Stomach smooth muscle (tissue), 2 donors: ENCODE measurements at regions not wholly inside any gene's neighbourhood (a gene's known extent, or its start where the extent isn't known, plus 50 kb on each side); places are given as distances from the start of the nearest gene placed in this dataset.

Source experiments
- H3K27ac ChIP-seq: one replicate; pipeline ENCODE4 v1.7.0; 2013; ENCODE audit warnings: mild to moderate bottlenecking, low read length, inconsistent platforms
- H3K27me3 ChIP-seq, 2 donors: one replicate each; pipeline ENCODE4 v1.7.0; 2013; ENCODE audit warnings: low read length in 2 of 2; ENCODE audit not compliant: insufficient read depth in 2 of 2, control insufficient read depth in 1 of 2
- H3K36me3 ChIP-seq, 2 donors: one replicate each; pipeline ENCODE4 v1.7.0; 2013; ENCODE audit warnings: low read length in 2 of 2; ENCODE audit not compliant: control insufficient read depth in 2 of 2, insufficient read depth in 2 of 2
- H3K4me1 ChIP-seq: one replicate; pipeline ENCODE4 v1.7.0; 2013; ENCODE audit warnings: low read length; ENCODE audit not compliant: control insufficient read depth, insufficient read depth
- H3K4me3 ChIP-seq, 2 donors: one replicate each; pipeline ENCODE4 v1.7.0; 2013; ENCODE audit warnings: low read length in 2 of 2
- H3K9ac ChIP-seq, 2 donors: one replicate each; pipeline ENCODE4 v1.7.0; 2013; ENCODE audit warnings: low read length in 2 of 2, mild to moderate bottlenecking in 1 of 2
- H3K9me3 ChIP-seq, 2 donors: one replicate each; pipeline ENCODE4 v1.7.0; 2013; ENCODE audit warnings: low read length in 2 of 2; ENCODE audit not compliant: control insufficient read depth in 2 of 2
- donor health status: healthy.
- donor health status: Pancreatic carcinoma.

DNA sequence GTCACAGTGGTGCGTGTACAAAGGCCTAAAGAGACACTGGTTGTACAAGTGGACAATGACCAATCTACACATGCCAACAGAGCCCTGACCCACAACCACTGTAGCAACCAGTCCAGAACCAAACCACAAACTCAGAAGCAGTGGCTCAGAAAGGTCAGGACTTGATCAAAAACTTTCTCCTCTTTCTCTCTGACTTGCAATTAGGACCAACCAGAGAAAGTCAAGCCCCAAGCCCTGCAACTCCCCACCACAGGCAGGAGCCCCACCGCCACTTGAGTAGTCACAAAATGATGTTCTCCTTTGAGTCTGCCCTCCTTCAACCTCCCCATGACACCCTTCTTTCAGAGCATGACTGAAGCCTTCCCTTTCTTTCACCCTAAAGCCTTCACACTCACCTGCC, 291.8 kb downstream of the CDH10 start:
- no peak overlapping the region for H3K4me3 ChIP-seq
- H3K9ac ChIP-seq = no peak overlapping the region
- H3K9me3 ChIP-seq = peaks cover 0 to 2% of the 10 kb centered on the region in 2 donors
- H3K27me3 ChIP-seq = no peaks in the 10 kb centered on the region
- no peaks in the 10 kb centered on the region for H3K36me3 ChIP-seq
- H3K4me1 ChIP-seq = no peaks in the 10 kb centered on the region
- no peak overlapping the region for H3K27ac ChIP-seq

DNA sequence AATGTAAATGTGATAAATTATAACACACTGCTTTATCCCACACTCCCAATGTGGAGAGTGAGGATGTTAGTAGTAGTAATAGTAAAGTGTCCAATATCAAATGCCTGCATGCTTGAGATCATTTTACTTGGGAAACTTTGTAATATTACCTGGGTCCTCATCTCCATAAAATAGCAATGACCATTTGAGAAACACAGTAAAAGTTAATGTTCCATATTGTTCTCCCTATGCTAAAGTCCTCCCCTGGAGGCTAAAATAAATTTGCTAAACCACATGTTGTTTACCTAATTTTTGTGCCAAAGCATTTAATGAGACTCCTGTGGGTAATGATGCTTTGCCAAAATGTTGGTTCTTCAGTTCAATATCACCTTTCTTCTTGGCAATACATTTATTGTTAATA, 291.2 kb downstream of the CDH10 start:
- H3K27ac ChIP-seq = no peak overlapping the region
- no peak overlapping the region for H3K9ac ChIP-seq
- H3K9me3 ChIP-seq = peaks cover 0 to 2% of the 10 kb centered on the region in 2 donors

DNA sequence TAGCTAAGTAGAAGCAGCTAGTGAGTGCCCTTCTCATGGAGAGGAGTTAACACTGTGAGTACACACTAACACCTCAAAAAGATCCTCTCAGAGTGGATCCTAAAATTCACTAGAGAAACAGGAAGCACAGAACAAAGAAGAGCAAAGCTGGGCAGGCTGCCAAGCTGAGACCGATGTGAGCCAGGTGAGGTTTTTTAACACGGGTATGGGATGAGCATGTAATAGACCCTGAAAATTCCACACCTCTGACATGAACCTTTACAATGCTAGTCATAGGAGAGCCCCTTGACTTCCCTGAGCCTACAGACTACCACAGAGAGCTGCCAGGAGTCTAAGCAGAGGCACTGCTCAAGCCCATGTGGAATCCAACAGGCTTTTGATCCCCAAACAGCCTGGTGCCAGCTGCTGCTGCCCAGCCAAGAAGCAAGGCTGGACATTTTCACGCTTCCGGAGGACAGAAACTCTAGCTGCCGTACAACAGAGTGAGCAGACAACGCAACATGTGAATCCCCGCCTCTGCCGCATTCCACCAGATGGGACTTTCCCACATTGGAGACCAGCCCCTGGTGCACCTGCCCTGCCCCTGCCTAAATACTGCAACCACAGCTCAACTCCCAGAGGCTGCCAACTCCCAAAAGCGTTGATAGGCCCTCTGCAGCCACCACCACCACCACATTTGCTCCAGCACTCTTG, 280.8 kb downstream of the CDH10 start:
- no peaks in the 10 kb centered on the region for H3K4me1 ChIP-seq
- H3K27ac ChIP-seq = no peak overlapping the region
- no peak overlapping the region for H3K4me3 ChIP-seq
- H3K36me3 ChIP-seq = no peaks in the 10 kb centered on the region
- H3K9ac ChIP-seq = no peak overlapping the region
- H3K27me3 ChIP-seq = no peaks in the 10 kb centered on the region
- H3K9me3 ChIP-seq = no peaks in the 10 kb centered on the region

More for the DNA sequence above, 291.2 kb downstream of the CDH10 start:
- Histone ChIP-seq H3K4me3 (no peak overlapping the region), H3K4me1 (no peaks in the 10 kb centered on the region), H3K27me3 (no peaks in the 10 kb centered on the region), H3K36me3 (no peaks in the 10 kb centered on the region)

DNA sequence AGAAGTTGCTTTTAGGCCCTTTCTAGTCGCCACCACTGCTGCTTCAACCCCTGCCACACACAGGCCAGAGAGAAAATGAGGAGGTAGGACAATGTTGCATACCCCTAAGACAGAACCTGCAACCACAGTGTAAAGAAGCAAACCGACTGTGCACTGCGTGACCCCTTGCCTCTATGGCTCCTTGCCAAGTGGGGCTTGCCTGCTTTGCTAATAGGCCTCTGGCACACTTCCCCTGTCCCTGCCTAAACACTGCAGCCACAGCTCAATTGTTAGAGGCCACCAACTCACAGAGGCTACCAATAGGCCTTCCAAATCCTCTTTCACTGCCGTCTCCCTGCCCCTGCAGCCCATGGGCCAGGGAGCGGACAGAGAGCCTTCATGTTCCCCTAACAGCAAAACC, 280.1 kb downstream of the CDH10 start:
- no peaks in the 10 kb centered on the region for H3K9me3 ChIP-seq
- H3K27ac ChIP-seq = no peak overlapping the region
- no peak overlapping the region for H3K4me3 ChIP-seq
- no peak overlapping the region for H3K9ac ChIP-seq
- H3K4me1 ChIP-seq = no peaks in the 10 kb centered on the region
- H3K36me3 ChIP-seq = no peaks in the 10 kb centered on the region
- no peaks in the 10 kb centered on the region for H3K27me3 ChIP-seq

DNA sequence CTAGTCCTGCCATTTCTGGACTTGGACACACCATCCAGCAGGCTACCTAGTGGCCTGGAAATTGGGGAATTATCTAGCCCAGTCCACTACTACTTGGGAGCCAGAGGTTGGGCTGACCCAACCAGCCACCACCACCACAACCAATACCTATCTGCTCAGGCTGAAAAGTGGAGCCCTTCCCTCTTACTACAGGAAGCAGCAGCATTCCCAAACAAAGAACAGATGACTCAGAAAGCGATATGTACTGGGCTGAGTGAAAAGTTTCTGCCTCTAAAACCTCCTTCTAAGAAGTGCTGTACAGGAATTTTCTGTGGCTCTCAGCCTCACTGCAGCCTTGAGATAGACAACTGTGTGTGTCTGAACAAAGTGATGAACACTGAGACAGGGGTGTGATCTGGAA, 279.4 kb downstream of the CDH10 start:
- H3K27me3 ChIP-seq = no peaks in the 10 kb centered on the region
- H3K9ac ChIP-seq = no peak overlapping the region
- no peaks in the 10 kb centered on the region for H3K4me1 ChIP-seq
- H3K4me3 ChIP-seq = no peak overlapping the region
- no peaks in the 10 kb centered on the region for H3K9me3 ChIP-seq
- H3K36me3 ChIP-seq = no peaks in the 10 kb centered on the region
- no peak overlapping the region for H3K27ac ChIP-seq

DNA sequence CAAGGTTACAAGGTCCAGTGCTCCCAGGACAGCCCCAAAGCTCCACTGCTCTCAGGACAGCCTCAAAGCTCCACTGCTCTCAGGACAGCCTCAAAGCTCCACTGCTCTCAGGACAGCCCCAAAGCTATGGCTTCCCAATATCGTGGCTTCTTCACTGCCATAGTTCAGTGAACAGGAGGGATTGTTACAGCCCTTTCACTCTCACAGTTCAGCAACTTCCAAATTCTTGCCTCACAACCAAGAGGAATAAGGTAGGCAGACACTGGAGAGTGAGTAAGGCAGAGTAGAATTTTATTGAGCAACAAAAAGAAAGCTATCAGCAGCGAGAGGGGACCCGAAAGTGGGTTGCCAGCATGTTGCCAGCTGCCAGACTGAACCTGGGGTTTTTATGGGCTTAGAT, 277.6 kb downstream of the CDH10 start:
- H3K27ac ChIP-seq = no peak overlapping the region
- no peaks in the 10 kb centered on the region for H3K36me3 ChIP-seq
- no peaks in the 10 kb centered on the region for H3K27me3 ChIP-seq
- no peaks in the 10 kb centered on the region for H3K4me1 ChIP-seq
- no peaks in the 10 kb centered on the region for H3K9me3 ChIP-seq
- no peak overlapping the region for H3K9ac ChIP-seq
- no peak overlapping the region for H3K4me3 ChIP-seq

DNA sequence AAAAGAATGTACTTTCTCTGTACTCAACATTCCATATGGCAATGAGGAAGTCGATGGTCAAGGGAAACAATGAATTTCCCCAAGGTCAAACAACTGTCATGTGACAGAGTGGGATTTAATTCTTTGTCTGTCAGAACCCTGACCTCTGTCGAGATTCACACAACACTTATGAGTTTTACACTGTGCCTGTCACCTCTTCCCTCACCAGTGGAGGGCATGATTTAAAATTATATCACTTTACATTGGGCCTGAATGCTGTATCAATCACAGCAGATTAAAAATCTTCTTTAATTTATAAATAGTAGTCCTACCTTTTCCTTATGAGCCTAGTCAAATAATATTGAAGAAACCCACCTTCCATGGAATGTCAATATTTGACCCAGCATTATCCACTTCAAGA, 276.7 kb downstream of the CDH10 start:
- no peaks in the 10 kb centered on the region for H3K4me1 ChIP-seq
- no peak overlapping the region for H3K27ac ChIP-seq
- H3K27me3 ChIP-seq = no peaks in the 10 kb centered on the region
- H3K4me3 ChIP-seq = no peak overlapping the region
- H3K9me3 ChIP-seq = no peaks in the 10 kb centered on the region
- no peaks in the 10 kb centered on the region for H3K36me3 ChIP-seq
- no peak overlapping the region for H3K9ac ChIP-seq

DNA sequence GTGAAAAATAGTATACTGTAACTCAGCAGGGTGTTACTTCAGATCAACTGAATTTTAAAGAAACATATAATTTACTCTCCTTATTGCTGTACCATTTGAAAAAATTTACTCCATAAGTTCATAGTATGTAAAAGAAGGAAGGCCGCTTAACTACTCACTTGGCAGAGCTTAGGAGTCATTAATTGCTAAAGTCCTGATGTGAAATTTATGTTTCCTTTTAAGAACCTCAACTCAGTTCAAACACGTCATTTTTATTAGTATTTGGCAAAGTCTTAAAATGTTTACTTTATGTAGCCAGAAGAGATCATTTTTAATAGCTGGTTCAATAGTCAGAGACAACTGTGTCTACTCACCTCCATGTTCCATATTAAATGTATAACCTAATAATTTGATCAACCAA, 268.6 kb downstream of the CDH10 start:
- H3K4me3 ChIP-seq = no peak overlapping the region
- no peak overlapping the region for H3K9ac ChIP-seq
- no peaks in the 10 kb centered on the region for H3K36me3 ChIP-seq
- no peaks in the 10 kb centered on the region for H3K27me3 ChIP-seq
- no peak overlapping the region for H3K27ac ChIP-seq
- no peaks in the 10 kb centered on the region for H3K4me1 ChIP-seq
- no peaks in the 10 kb centered on the region for H3K9me3 ChIP-seq

DNA sequence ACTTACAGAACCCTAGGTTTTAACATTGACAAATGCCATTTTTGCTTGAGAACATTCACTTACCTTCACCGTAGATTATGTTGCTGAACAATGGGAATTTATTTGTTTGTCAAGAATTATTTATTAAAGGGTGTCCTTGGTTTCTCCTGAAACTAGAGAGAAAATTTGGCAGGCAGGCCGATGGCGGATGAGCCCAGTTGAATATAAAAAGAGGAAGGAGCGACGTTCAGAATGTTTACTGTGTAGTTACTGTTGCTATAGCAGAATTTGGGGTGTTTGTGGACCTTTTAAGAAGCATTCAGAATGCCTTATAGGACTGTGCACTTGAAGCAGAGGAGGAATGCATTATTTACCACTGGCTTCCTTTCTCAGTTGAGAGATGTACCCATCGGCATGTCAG, 268.2 kb downstream of the CDH10 start:
- Histone ChIP-seq H3K9ac (no peak overlapping the region), H3K27me3 (no peaks in the 10 kb centered on the region), H3K27ac (no peak overlapping the region), H3K4me3 (no peak overlapping the region), H3K4me1 (no peaks in the 10 kb centered on the region), H3K9me3 (no peaks in the 10 kb centered on the region), H3K36me3 (no peaks in the 10 kb centered on the region)

DNA sequence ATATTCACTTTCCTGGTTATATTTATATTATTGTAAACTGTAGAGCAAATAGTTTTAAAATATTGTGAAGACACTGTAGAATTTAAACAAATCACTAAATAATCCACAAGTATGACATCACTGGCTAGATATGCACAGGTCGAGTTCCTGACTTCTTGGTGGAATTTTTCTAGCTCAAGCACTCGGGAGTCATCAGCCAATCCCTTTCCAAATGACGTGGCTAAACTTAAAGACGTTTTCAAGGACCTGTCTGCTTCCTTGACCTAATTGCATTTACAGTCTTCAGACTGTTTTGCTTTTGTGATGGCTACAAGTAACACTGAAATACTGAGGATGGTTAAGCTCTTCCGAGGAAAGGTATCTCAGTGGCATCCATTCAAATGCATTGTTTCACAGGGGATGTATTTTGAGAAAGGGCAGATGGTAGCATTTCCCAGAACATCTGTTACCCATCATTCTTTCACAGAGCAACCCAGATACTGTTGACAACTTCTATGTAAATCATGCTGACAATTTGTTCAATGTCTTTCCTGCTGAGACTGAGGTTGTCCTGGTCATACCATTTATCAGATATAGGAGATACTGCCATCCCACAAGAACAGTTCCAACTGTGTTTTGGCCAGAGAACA, 262.8 kb downstream of the CDH10 start:
- Histone ChIP-seq H3K9me3 (no peaks in the 10 kb centered on the region), H3K27me3 (no peaks in the 10 kb centered on the region), H3K4me1 (no peaks in the 10 kb centered on the region), H3K27ac (no peak overlapping the region), H3K4me3 (no peak overlapping the region), H3K36me3 (no peaks in the 10 kb centered on the region), H3K9ac (no peak overlapping the region)

DNA sequence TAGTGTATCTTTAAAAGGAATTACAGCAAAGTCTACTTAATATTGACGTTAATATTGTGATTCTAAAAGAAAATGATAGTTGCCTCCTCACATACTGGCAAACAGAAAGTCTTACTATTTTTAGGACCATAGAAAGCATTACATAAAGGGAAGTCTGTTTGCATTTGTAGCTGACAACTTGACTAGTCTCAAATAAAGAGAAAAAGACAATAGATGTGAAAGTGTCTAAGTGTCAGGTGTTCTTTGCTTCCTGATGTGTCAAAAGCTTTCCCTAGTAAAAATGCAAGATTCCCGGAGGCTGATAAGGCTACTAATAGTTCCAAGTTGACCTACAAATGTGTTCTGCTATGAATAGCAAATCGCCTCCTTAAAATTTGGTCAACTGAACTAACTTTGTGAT, 259.7 kb downstream of the CDH10 start:
- Histone ChIP-seq H3K4me3 (no peak overlapping the region), H3K27ac (no peak overlapping the region), H3K9ac (no peak overlapping the region), H3K4me1 (no peaks in the 10 kb centered on the region), H3K9me3 (peaks cover 0 to 3% of the 10 kb centered on the region in 2 donors), H3K36me3 (no peaks in the 10 kb centered on the region), H3K27me3 (no peaks in the 10 kb centered on the region)
